ENCODE measurements at regions not wholly inside any gene's neighbourhood (a gene's known extent, or its start where the extent isn't known, plus 50 kb on each side); places are given as distances from the start of the nearest gene placed in this dataset.

DNA sequence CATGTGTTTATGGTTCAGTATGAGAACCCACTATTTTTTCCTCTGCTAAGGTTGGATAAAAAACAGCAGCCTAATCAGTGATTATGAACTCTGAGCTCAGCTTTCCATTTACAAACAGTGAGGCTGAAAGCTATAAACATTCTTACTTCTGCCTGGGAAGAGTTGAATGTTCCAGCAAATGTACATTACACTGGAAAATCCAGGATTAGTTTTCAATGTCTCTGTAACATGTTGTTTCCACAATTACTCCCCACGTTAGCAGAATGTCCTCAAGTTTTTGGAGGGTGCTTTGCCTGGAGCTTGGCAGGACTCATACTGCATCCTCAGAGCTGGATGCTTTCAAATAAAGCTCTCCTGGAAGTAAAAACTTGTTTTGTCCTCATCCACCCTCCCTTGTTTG is 150.4 kb downstream of the POSTN start:
- H3K4me1 ChIP-seq (ENCODE audit: control insufficient read depth, extremely low read depth, insufficient read depth, low read length): peaks cover 6% of the 10 kb centered on the region
- H4K20me1 ChIP-seq (ENCODE audit: control insufficient read depth, extremely low read depth, insufficient read depth, low read length): no peaks in the 10 kb centered on the region
- no peaks in the 10 kb centered on the region for H3K79me2 ChIP-seq (ENCODE audit: control insufficient read depth, insufficient read depth, low read length)
- no peak overlapping the region for H3K27ac ChIP-seq (ENCODE audit: insufficient read depth, low read length)
- DNase-seq (ENCODE audit: low read depth in 2 of 2): peak in 1 of 2 donors; percentile 34
- no peak overlapping the region for H2AFZ ChIP-seq (ENCODE audit: low read length)
- H3K36me3 ChIP-seq (ENCODE audit: control insufficient read depth, insufficient read depth, low read length): no peaks in the 10 kb centered on the region
- H3K9ac ChIP-seq (ENCODE audit: insufficient read depth, low read length): no peak overlapping the region
- no peak for TF ChIP-seq EZH2 (IDR thresholded peaks at IDR 0.05; ENCODE audit: low read length, missing control alignments)
- TF ChIP-seq, protein P1, sequence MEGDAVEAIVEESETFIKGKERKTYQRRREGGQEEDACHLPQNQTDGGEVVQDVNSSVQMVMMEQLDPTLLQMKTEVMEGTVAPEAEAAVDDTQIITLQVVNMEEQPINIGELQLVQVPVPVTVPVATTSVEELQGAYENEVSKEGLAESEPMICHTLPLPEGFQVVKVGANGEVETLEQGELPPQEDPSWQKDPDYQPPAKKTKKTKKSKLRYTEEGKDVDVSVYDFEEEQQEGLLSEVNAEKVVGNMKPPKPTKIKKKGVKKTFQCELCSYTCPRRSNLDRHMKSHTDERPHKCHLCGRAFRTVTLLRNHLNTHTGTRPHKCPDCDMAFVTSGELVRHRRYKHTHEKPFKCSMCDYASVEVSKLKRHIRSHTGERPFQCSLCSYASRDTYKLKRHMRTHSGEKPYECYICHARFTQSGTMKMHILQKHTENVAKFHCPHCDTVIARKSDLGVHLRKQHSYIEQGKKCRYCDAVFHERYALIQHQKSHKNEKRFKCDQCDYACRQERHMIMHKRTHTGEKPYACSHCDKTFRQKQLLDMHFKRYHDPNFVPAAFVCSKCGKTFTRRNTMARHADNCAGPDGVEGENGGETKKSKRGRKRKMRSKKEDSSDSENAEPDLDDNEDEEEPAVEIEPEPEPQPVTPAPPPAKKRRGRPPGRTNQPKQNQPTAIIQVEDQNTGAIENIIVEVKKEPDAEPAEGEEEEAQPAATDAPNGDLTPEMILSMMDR (conservative IDR thresholded peaks at IDR 0.05 in 1 of 2, IDR thresholded peaks at IDR 0.05 in 1 of 2; ENCODE audit: low read depth in 1 of 2, low read length in 2 of 2): no peak
- no peak overlapping the region for H3K4me3 ChIP-seq (replicated peaks in 1 of 4; ENCODE audit: control extremely low read depth in 1 of 4, insufficient read depth in 1 of 4, low read depth in 3 of 4, low read length in 4 of 4)
- H3K27me3 ChIP-seq (ENCODE audit: control insufficient read depth, insufficient read depth, low read length): no peaks in the 10 kb centered on the region
- no peaks in the 10 kb centered on the region for H3K9me3 ChIP-seq (ENCODE audit: control insufficient read depth, insufficient read depth, low read depth, low read length)
- no peak overlapping the region for H3K4me2 ChIP-seq (ENCODE audit: extremely low read depth, insufficient read depth, low read length)

DNA sequence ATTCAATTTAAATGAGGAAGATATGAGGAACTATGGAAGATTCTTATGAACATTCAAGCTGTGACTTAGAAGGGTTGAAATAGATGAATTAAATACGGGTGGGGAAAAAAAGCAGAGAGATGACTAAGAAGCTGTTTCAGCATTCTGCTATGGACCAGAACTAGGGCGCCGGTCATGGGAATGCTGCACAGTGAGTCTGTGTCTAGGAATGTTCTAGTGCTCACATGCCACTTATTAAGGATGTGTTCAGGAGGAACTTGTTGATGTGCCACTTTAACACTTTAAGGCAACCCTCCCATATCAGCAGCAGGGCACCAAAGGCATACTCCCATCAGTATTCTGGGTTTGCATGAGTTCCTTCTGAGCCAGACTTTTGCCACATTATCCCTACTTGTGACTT is 152.1 kb downstream of the POSTN start:
- TF ChIP-seq, protein P1 (conservative IDR thresholded peaks at IDR 0.05 in 1 of 2, IDR thresholded peaks at IDR 0.05 in 1 of 2; ENCODE audit: low read depth in 1 of 2, low read length in 2 of 2): no peak
- TF ChIP-seq EZH2 (IDR thresholded peaks at IDR 0.05; ENCODE audit: low read length, missing control alignments): no peak
- Histone ChIP-seq H3K79me2 (ENCODE audit: control insufficient read depth, insufficient read depth, low read length) (no peaks in the 10 kb centered on the region), H3K36me3 (ENCODE audit: control insufficient read depth, insufficient read depth, low read length) (no peaks in the 10 kb centered on the region), H4K20me1 (ENCODE audit: control insufficient read depth, extremely low read depth, insufficient read depth, low read length) (no peaks in the 10 kb centered on the region), H3K27me3 (ENCODE audit: control insufficient read depth, insufficient read depth, low read length) (no peaks in the 10 kb centered on the region), H3K9me3 (ENCODE audit: control insufficient read depth, insufficient read depth, low read depth, low read length) (no peaks in the 10 kb centered on the region), H3K9ac (ENCODE audit: insufficient read depth, low read length) (no peak overlapping the region), H3K4me2 (ENCODE audit: extremely low read depth, insufficient read depth, low read length) (no peak overlapping the region), H3K27ac (ENCODE audit: insufficient read depth, low read length) (no peak overlapping the region), H3K4me1 (ENCODE audit: control insufficient read depth, extremely low read depth, insufficient read depth, low read length) (peaks cover 6% of the 10 kb centered on the region), H2AFZ (ENCODE audit: low read length) (no peak overlapping the region), H3K4me3 (replicated peaks in 1 of 4; ENCODE audit: control extremely low read depth in 1 of 4, insufficient read depth in 1 of 4, low read depth in 3 of 4, low read length in 4 of 4) (no peak overlapping the region)
- peak; percentile 91 to 98 for DNase-seq (ENCODE audit: low read depth in 2 of 2)

DNA sequence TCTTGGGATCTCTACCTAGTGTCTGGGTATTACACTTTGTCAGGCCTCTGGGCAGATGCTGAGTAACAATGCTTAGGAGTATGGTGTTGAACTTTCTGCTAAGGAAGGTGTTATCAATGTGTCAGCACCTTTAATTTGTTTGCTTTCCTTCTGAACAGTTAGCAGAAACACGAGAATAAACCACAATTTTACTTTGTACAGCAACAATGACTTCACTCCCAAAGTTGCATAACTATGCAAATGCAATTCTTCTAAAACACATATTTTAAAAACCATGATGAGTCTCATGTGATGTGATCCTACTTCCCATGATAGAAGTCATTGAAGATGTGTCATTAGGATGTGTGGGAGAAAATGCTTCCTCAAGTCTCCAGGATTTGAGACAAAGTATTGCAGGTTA is 155.0 kb downstream of the POSTN start:
- no peaks in the 10 kb centered on the region for H3K79me2 ChIP-seq (ENCODE audit: control insufficient read depth, insufficient read depth, low read length)
- no peaks in the 10 kb centered on the region for H3K27me3 ChIP-seq (ENCODE audit: control insufficient read depth, insufficient read depth, low read length)
- no peak overlapping the region for H3K4me3 ChIP-seq (replicated peaks in 1 of 4; ENCODE audit: control extremely low read depth in 1 of 4, insufficient read depth in 1 of 4, low read depth in 3 of 4, low read length in 4 of 4)
- peak; percentile 75 to 92 for DNase-seq (ENCODE audit: low read depth in 2 of 2)
- no peak for TF ChIP-seq EZH2 (IDR thresholded peaks at IDR 0.05; ENCODE audit: low read length, missing control alignments)
- TF ChIP-seq, protein P1 (conservative IDR thresholded peaks at IDR 0.05 in 1 of 2, IDR thresholded peaks at IDR 0.05 in 1 of 2; ENCODE audit: low read depth in 1 of 2, low read length in 2 of 2): no peak
- H3K9ac ChIP-seq (ENCODE audit: insufficient read depth, low read length): no peak overlapping the region
- no peak overlapping the region for H2AFZ ChIP-seq (ENCODE audit: low read length)
- H3K36me3 ChIP-seq (ENCODE audit: control insufficient read depth, insufficient read depth, low read length): no peaks in the 10 kb centered on the region
- H4K20me1 ChIP-seq (ENCODE audit: control insufficient read depth, extremely low read depth, insufficient read depth, low read length): no peaks in the 10 kb centered on the region
- H3K4me2 ChIP-seq (ENCODE audit: extremely low read depth, insufficient read depth, low read length): no peak overlapping the region
- H3K4me1 ChIP-seq (ENCODE audit: control insufficient read depth, extremely low read depth, insufficient read depth, low read length): peaks cover 6% of the 10 kb centered on the region
- H3K27ac ChIP-seq (ENCODE audit: insufficient read depth, low read length): no peak overlapping the region
- no peaks in the 10 kb centered on the region for H3K9me3 ChIP-seq (ENCODE audit: control insufficient read depth, insufficient read depth, low read depth, low read length)

All from fibroblast of lung (primary cell).